Esophagus squamous epithelium (tissue), 4 donors: ENCODE measurements at regions not wholly inside any gene's neighbourhood (a gene's known extent, or its start where the extent isn't known, plus 50 kb on each side); places are given as distances from the start of the nearest gene placed in this dataset.

Experiments
- CTCF ChIP-seq, 6 experiments: fragments of 450-650 bp in 4 of 6; fragments of 200-600 bp in 2 of 6; sonication (generic) in 2 of 6; IDR thresholded peaks; one replicate each; pipeline ENCODE4 v1.5.1; 2016 to 2019; ENCODE audit warnings: antibody characterized with exemption in 6 of 6, mild to moderate bottlenecking in 4 of 6, moderate library complexity in 4 of 6
- POLR2A ChIP-seq, 4 donors: fragments of 450-650 bp; IDR thresholded peaks; one replicate each; pipeline ENCODE4 v1.6.1; 2017; ENCODE audit warnings: antibody characterized with exemption in 4 of 4, mild to moderate bottlenecking in 4 of 4, moderate library complexity in 3 of 4

DNA sequence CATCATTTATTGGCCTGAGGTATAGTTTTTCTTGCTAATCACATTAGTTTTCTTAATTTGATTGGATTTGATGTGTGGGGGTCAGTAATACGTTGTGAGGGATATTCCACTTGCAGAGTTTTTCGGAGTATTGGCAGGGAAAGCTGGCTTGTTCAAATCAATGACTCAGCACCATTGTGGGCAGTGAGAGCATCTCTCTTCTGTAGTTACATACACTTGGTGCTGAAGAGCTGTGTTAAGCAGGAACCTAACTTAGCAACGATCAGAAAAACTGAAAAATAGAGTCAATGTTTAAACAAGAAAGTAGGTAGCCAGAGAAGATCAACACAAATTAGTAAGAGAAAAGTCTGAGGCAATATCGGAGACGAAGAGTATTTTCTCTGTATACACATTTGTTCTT, 344.6 kb upstream of the EDIL3 start:
- TF ChIP-seq CTCF (IDR thresholded peaks at IDR 0.05): no peak
- TF ChIP-seq POLR2A (IDR thresholded peaks at IDR 0.05): no peak
